ENCODE measurements at regions not wholly inside any gene's neighbourhood (a gene's known extent, or its start where the extent isn't known, plus 50 kb on each side); places are given as distances from the start of the nearest gene placed in this dataset.

GRCh38 chr15:24756101-24756500, 80.5 kb downstream of the NPAP1 start (continued):
- TF ChIP-seq CTCF (IDR thresholded peaks at IDR 0.05; ENCODE audit: low read depth, low read length, missing input control), result no peak
- TF ChIP-seq EGR1 (IDR thresholded peaks at IDR 0.05; ENCODE audit: low read depth in 2 of 2), result no peak
- no peak for TF ChIP-seq FOXA1 (IDR thresholded peaks at IDR 0.05)
- no peak for TF ChIP-seq FOXA2 (IDR thresholded peaks at IDR 0.05)
- no peak for TF ChIP-seq ZBTB33 (IDR thresholded peaks at IDR 0.05)

GRCh38 chr15:24760066-24760465, 84.5 kb downstream of the NPAP1 start:
- Histone ChIP-seq H3K9me3 (ENCODE audit: control insufficient read depth in 4 of 4, low read length in 3 of 4) (peaks cover 0 to 2% (median 0%) of the 10 kb centered on the region in 4 donors), H3K36me3 (ENCODE audit: control insufficient read depth in 4 of 4, insufficient read depth in 3 of 4, low read depth in 1 of 4, low read length in 3 of 4) (no peaks in the 10 kb centered on the region), H3K9ac (ENCODE audit: low read depth in 1 of 2, low read length in 2 of 2) (no peak overlapping the region), H3K4me3 (ENCODE audit: low read depth in 1 of 3, low read length in 3 of 3) (no peak overlapping the region), H3K4me1 (ENCODE audit: control insufficient read depth in 4 of 4, insufficient read depth in 4 of 4, low read length in 3 of 4) (no peaks in the 10 kb centered on the region), H3K27ac (ENCODE audit: low read depth in 1 of 2, low read length in 2 of 2) (no peak overlapping the region), H3K27me3 (ENCODE audit: control insufficient read depth in 4 of 4, insufficient read depth in 4 of 4, low read length in 3 of 4) (peaks cover 0 to 3% (median 0%) of the 10 kb centered on the region in 4 donors)
- TF ChIP-seq HNF4A (conservative IDR thresholded peaks at IDR 0.05), result no peak
- TF ChIP-seq MAX (IDR thresholded peaks at IDR 0.05), result no peak
- no peak for TF ChIP-seq FOXA2 (IDR thresholded peaks at IDR 0.05)
- no peak for TF ChIP-seq RXRA (IDR thresholded peaks at IDR 0.05)
- no peak for TF ChIP-seq FOXA1 (IDR thresholded peaks at IDR 0.05)
- no peak for TF ChIP-seq JUND (IDR thresholded peaks at IDR 0.05)
- TF ChIP-seq REST (IDR thresholded peaks at IDR 0.05), result no peak
- no peak for TF ChIP-seq ZBTB33 (IDR thresholded peaks at IDR 0.05)
- TF ChIP-seq ATF3 (IDR thresholded peaks at IDR 0.05), result no peak
- TF ChIP-seq TAF1 (conservative IDR thresholded peaks at IDR 0.05), result no peak
- TF ChIP-seq NR2F2 (IDR thresholded peaks at IDR 0.05), result no peak
- no peak for TF ChIP-seq GABPA (IDR thresholded peaks at IDR 0.05 in 1 of 2, conservative IDR thresholded peaks at IDR 0.05 in 1 of 2)
- no peak for TF ChIP-seq YY1 (IDR thresholded peaks at IDR 0.05)
- TF ChIP-seq RAD21 (IDR thresholded peaks at IDR 0.05), result no peak
- TF ChIP-seq EGR1 (IDR thresholded peaks at IDR 0.05; ENCODE audit: low read depth in 2 of 2), result no peak
- TF ChIP-seq CTCF (IDR thresholded peaks at IDR 0.05; ENCODE audit: low read depth, low read length, missing input control), result no peak
- no peak for TF ChIP-seq HNF4G (IDR thresholded peaks at IDR 0.05)
- no peak for TF ChIP-seq SP1 (IDR thresholded peaks at IDR 0.05)
- 67% methylated on average over 7 of the region's 7 CpGs for WGBS
- DNase-seq (ENCODE audit: low spot score), result no peak

Data from liver (tissue), 8 donors.